Suprapubic skin (tissue), 4 donors: ENCODE measurements at regions not wholly inside any gene's neighbourhood (a gene's known extent, or its start where the extent isn't known, plus 50 kb on each side); places are given as distances from the start of the nearest gene placed in this dataset.

ENCODE experiments used
- DNase-seq, 2 donors: peaks; one replicate each; pipeline ENCODE4 v3.0.0-alpha.2; 2019; ENCODE audit warnings: low spot score in 2 of 2
- H3K27ac ChIP-seq: fragments of 200-600 bp; sonication (generic); one replicate; pipeline ENCODE4 v1.5.1; 2019
- H3K27me3 ChIP-seq: fragments of 200-600 bp; sonication (generic); one replicate; pipeline ENCODE4 v1.5.1; 2019
- H3K36me3 ChIP-seq: fragments of 200-600 bp; sonication (generic); one replicate; pipeline ENCODE4 v1.5.1; 2019
- H3K4me1 ChIP-seq: fragments of 200-600 bp; sonication (generic); one replicate; pipeline ENCODE4 v1.5.1; 2019
- H3K4me3 ChIP-seq: fragments of 200-600 bp; sonication (generic); one replicate; pipeline ENCODE4 v1.5.1; 2019; ENCODE audit warnings: mild to moderate bottlenecking
- H3K9me3 ChIP-seq: fragments of 200-600 bp; sonication (generic); one replicate; pipeline ENCODE4 v1.5.1; 2019
- CTCF ChIP-seq, 2 donors: fragments of 200-600 bp in 1 of 2; fragments of 450-650 bp in 1 of 2; sonication (generic) in 1 of 2; IDR thresholded peaks; one replicate each; pipeline ENCODE4 v1.5.1; 2016 to 2019; ENCODE audit warnings: antibody characterized with exemption in 2 of 2, mild to moderate bottlenecking in 1 of 2, moderate library complexity in 1 of 2
- EP300 ChIP-seq: sonication (generic); formaldehyde crosslinking; IDR thresholded peaks from one replicate; pipeline ENCODE4 v1.6.1; 2017; ENCODE audit warnings: antibody characterized with exemption
- POLR2A ChIP-seq, 2 donors: fragments of 450-650 bp; IDR thresholded peaks; one replicate each; pipeline ENCODE4 v1.6.1; 2017; ENCODE audit warnings: antibody characterized with exemption in 2 of 2, mild to moderate bottlenecking in 2 of 2, moderate library complexity in 2 of 2
- POLR2AphosphoS5 ChIP-seq, 3 donors: sonication (generic); formaldehyde crosslinking; IDR thresholded peaks; one replicate each; pipeline ENCODE4 v1.6.1; 2017; ENCODE audit warnings: antibody characterized with exemption in 3 of 3
- WGBS: methylation state at CpG from one replicate; pipeline ENCODE4 v1.1.5; 2018; 5-methylcytosine and 5-hydroxymethylcytosine counted together

GRCh38 chr1:229184066-229184465, 86.8 kb upstream of the RAB4A start:
- Histone ChIP-seq H3K9me3 (no peaks in the 10 kb centered on the region), H3K4me3 (no peak overlapping the region), H3K27me3 (no peaks in the 10 kb centered on the region), H3K36me3 (no peaks in the 10 kb centered on the region), H3K27ac (no peak overlapping the region), H3K4me1 (peaks cover 2% of the 10 kb centered on the region)
- WGBS, result 65% methylated on average over 4 of the region's 4 CpGs
- DNase-seq, result no peak
- TF ChIP-seq POLR2A (IDR thresholded peaks at IDR 0.05) (no peak), EP300 (no peak), CTCF (IDR thresholded peaks at IDR 0.05) (no peak), POLR2AphosphoS5 (IDR thresholded peaks at IDR 0.05) (no peak)

- no peak overlapping the region for H3K27ac ChIP-seq
- DNase-seq, result peak in 1 of 2 donors; percentile 72
- WGBS, result 75% methylated on average over 4 of the region's 4 CpGs
These were observed 84.9 kb upstream of the RAB4A start for GRCh38 chr1:229185963-229186362.

GRCh38 chr1:229186373-229187056, 84.4 kb upstream of the RAB4A start:
- no peak for DNase-seq
- 81% methylated on average over 9 of the region's 9 CpGs for WGBS
- Histone ChIP-seq H3K27ac (peak overlapping the region; percentile 12), H3K27me3 (no peaks in the 10 kb centered on the region), H3K4me3 (no peak overlapping the region), H3K36me3 (no peaks in the 10 kb centered on the region), H3K9me3 (no peaks in the 10 kb centered on the region), H3K4me1 (peaks cover 6% of the 10 kb centered on the region)
- no peak for TF ChIP-seq CTCF (IDR thresholded peaks at IDR 0.05)
- no peak for TF ChIP-seq POLR2AphosphoS5 (IDR thresholded peaks at IDR 0.05)
- TF ChIP-seq POLR2A (IDR thresholded peaks at IDR 0.05), result no peak
- TF ChIP-seq EP300, result no peak

More at GRCh38 chr1:229185963-229186362, 84.9 kb upstream of the RAB4A start:
- no peaks in the 10 kb centered on the region for H3K9me3 ChIP-seq
- peaks cover 4% of the 10 kb centered on the region for H3K4me1 ChIP-seq
- H3K27me3 ChIP-seq, result no peaks in the 10 kb centered on the region
- H3K36me3 ChIP-seq, result no peaks in the 10 kb centered on the region
- TF ChIP-seq CTCF (IDR thresholded peaks at IDR 0.05) (no peak), POLR2A (IDR thresholded peaks at IDR 0.05) (no peak), POLR2AphosphoS5 (IDR thresholded peaks at IDR 0.05) (no peak), EP300 (no peak)
- no peak overlapping the region for H3K4me3 ChIP-seq

- TF ChIP-seq POLR2AphosphoS5 (IDR thresholded peaks at IDR 0.05) (no peak), EP300 (no peak), CTCF (IDR thresholded peaks at IDR 0.05) (no peak), POLR2A (IDR thresholded peaks at IDR 0.05) (no peak)
- Histone ChIP-seq H3K9me3 (no peaks in the 10 kb centered on the region), H3K36me3 (no peaks in the 10 kb centered on the region), H3K27ac (no peak overlapping the region), H3K4me1 (peaks cover 13% of the 10 kb centered on the region), H3K27me3 (no peaks in the 10 kb centered on the region), H3K4me3 (no peak overlapping the region)
- DNase-seq, result no peak
- 63% methylated on average over 1 of the region's 1 CpG for WGBS
These were observed 80.8 kb upstream of the RAB4A start for GRCh38 chr1:229190057-229190575.

- 79% methylated on average over 3 of the region's 3 CpGs for WGBS
- no peak for DNase-seq
- no peak for TF ChIP-seq POLR2A (IDR thresholded peaks at IDR 0.05)
- TF ChIP-seq POLR2AphosphoS5 (IDR thresholded peaks at IDR 0.05), result no peak
- no peak for TF ChIP-seq CTCF (IDR thresholded peaks at IDR 0.05)
- TF ChIP-seq EP300, result no peak
- Histone ChIP-seq H3K27me3 (no peaks in the 10 kb centered on the region), H3K27ac (no peak overlapping the region), H3K4me1 (peaks cover 13% of the 10 kb centered on the region), H3K9me3 (no peaks in the 10 kb centered on the region), H3K36me3 (no peaks in the 10 kb centered on the region), H3K4me3 (no peak overlapping the region)
These were observed 79.7 kb upstream of the RAB4A start for GRCh38 chr1:229191066-229191674.
